ENCODE measurements at regions not wholly inside any gene's neighbourhood (a gene's known extent, or its start where the extent isn't known, plus 50 kb on each side); places are given as distances from the start of the nearest gene placed in this dataset.
"Not testable (repeated sequence)": the region's sequence is repeated elsewhere in the genome, so short reads cannot be mapped to it uniquely, and the experiment has no call there.

- no peak for DNase-seq (ENCODE audit: low read depth)
- in situ Hi-C loops (cut with HindIII; ENCODE audit: low pct_unique_long_range_greater_than_20kb, low sequenced_read_pairs): no loop called here
These were observed 152.2 kb downstream of the LIPI start for GRCh38 chr21:14058566-14058965.

- in situ Hi-C loops (cut with HindIII; ENCODE audit: low pct_unique_long_range_greater_than_20kb, low sequenced_read_pairs); DNase-seq (ENCODE audit: low read depth): not testable (repeated sequence)
These were observed 152.8 kb downstream of the LIPI start for GRCh38 chr21:14057841-14058481.

GRCh38 chr21:14057313-14057712 is 153.4 kb downstream of the LIPI start:
- DNase-seq (ENCODE audit: low read depth): no peak
- in situ Hi-C loops (cut with HindIII; ENCODE audit: low pct_unique_long_range_greater_than_20kb, low sequenced_read_pairs): no loop called here

- in situ Hi-C loops (cut with HindIII; ENCODE audit: low pct_unique_long_range_greater_than_20kb, low sequenced_read_pairs): no loop called here
These were observed 154.0 kb downstream of the LIPI start for GRCh38 chr21:14056771-14057191.

GRCh38 chr21:14055746-14056515 is 154.8 kb downstream of the LIPI start:
- DNase-seq (ENCODE audit: low read depth); in situ Hi-C loops (cut with HindIII; ENCODE audit: low pct_unique_long_range_greater_than_20kb, low sequenced_read_pairs): not testable (repeated sequence)

More at GRCh38 chr21:14056771-14057191, 154.0 kb downstream of the LIPI start:
- DNase-seq (ENCODE audit: low read depth): no peak

GRCh38 chr21:14054682-14055081 is 156.1 kb downstream of the LIPI start:
- in situ Hi-C loops (cut with HindIII; ENCODE audit: low pct_unique_long_range_greater_than_20kb, low sequenced_read_pairs): no loop called here
- no peak for DNase-seq (ENCODE audit: low read depth)

GRCh38 chr21:14050121-14050520 is 160.6 kb downstream of the LIPI start:
- in situ Hi-C loops (cut with HindIII; ENCODE audit: low pct_unique_long_range_greater_than_20kb, low sequenced_read_pairs): no loop called here
- no peak for DNase-seq (ENCODE audit: low read depth)

- in situ Hi-C loops (cut with HindIII; ENCODE audit: low pct_unique_long_range_greater_than_20kb, low sequenced_read_pairs): no loop called here
- no peak for DNase-seq (ENCODE audit: low read depth)
These were observed 164.4 kb downstream of the LIPI start for GRCh38 chr21:14046401-14046800.

GRCh38 chr21:14040386-14040785 is 170.4 kb downstream of the LIPI start:
- DNase-seq (ENCODE audit: low read depth): no peak
- in situ Hi-C loops (cut with HindIII; ENCODE audit: low pct_unique_long_range_greater_than_20kb, low sequenced_read_pairs): no loop called here

- in situ Hi-C loops (cut with HindIII; ENCODE audit: low pct_unique_long_range_greater_than_20kb, low sequenced_read_pairs); DNase-seq (ENCODE audit: low read depth): not testable (repeated sequence)
These were observed 182.1 kb downstream of the LIPI start for GRCh38 chr21:14028619-14029018.

- DNase-seq (ENCODE audit: low read depth): peak; percentile 89
- in situ Hi-C loops (cut with HindIII; ENCODE audit: low pct_unique_long_range_greater_than_20kb, low sequenced_read_pairs): not testable (repeated sequence)
These were observed 183.4 kb downstream of the LIPI start for GRCh38 chr21:14027235-14027869.

- in situ Hi-C loops (cut with HindIII; ENCODE audit: low pct_unique_long_range_greater_than_20kb, low sequenced_read_pairs); DNase-seq (ENCODE audit: low read depth): not testable (repeated sequence)
These were observed 190.6 kb downstream of the LIPI start for GRCh38 chr21:14020108-14020507.

- in situ Hi-C loops (cut with HindIII; ENCODE audit: low pct_unique_long_range_greater_than_20kb, low sequenced_read_pairs); DNase-seq (ENCODE audit: low read depth): not testable (repeated sequence)
These were observed 194.9 kb downstream of the LIPI start for GRCh38 chr21:14015841-14016240.

GRCh38 chr21:14013623-14014498 is 196.9 kb downstream of the LIPI start:
- in situ Hi-C loops (cut with HindIII; ENCODE audit: low pct_unique_long_range_greater_than_20kb, low sequenced_read_pairs): not testable (repeated sequence)

GRCh38 chr21:14013056-14013603 is 197.6 kb downstream of the LIPI start:
- DNase-seq (ENCODE audit: low read depth): no peak
- in situ Hi-C loops (cut with HindIII; ENCODE audit: low pct_unique_long_range_greater_than_20kb, low sequenced_read_pairs): no loop called here

More at GRCh38 chr21:14013623-14014498, 196.9 kb downstream of the LIPI start:
- DNase-seq (ENCODE audit: low read depth): not testable (repeated sequence)

- in situ Hi-C loops (cut with HindIII; ENCODE audit: low pct_unique_long_range_greater_than_20kb, low sequenced_read_pairs): no loop called here
- DNase-seq (ENCODE audit: low read depth): no peak
These were observed 198.3 kb downstream of the LIPI start for GRCh38 chr21:14012409-14012808.

GRCh38 chr21:14011751-14012150 is 199.0 kb downstream of the LIPI start:
- in situ Hi-C loops (cut with HindIII; ENCODE audit: low pct_unique_long_range_greater_than_20kb, low sequenced_read_pairs); DNase-seq (ENCODE audit: low read depth): not testable (repeated sequence)

GRCh38 chr21:14011149-14011548 is 199.6 kb downstream of the LIPI start:
- in situ Hi-C loops (cut with HindIII; ENCODE audit: low pct_unique_long_range_greater_than_20kb, low sequenced_read_pairs); DNase-seq (ENCODE audit: low read depth): not testable (repeated sequence)

Data from Caki2 (cell line).